ENCODE measurements at regions not wholly inside any gene's neighbourhood (a gene's known extent, or its start where the extent isn't known, plus 50 kb on each side); places are given as distances from the start of the nearest gene placed in this dataset.

- DNase-seq (ENCODE audit: insufficient read length, low spot score) (no peak), FAIRE-seq (no peak)
- TF ChIP-seq PAX5 (IDR thresholded peaks at IDR 0.05; ENCODE audit: insufficient read depth, low read length, severe bottlenecking) (no peak), POLR2AphosphoS5 (IDR thresholded peaks at IDR 0.05; ENCODE audit: low read depth, low read length) (no peak), SPI1 (IDR thresholded peaks at IDR 0.05; ENCODE audit: low read depth, low read length) (no peak), POU2F2 (IDR thresholded peaks at IDR 0.05; ENCODE audit: low read depth, low read length) (no peak), POLR2A (IDR thresholded peaks at IDR 0.05; ENCODE audit: low read depth, low read length) (no peak), TAF1 (IDR thresholded peaks at IDR 0.05; ENCODE audit: low read depth, low read length) (no peak)
Observed at GRCh38 chr18:56217406-56217805, 421.0 kb downstream of the TXNL1 start.

GRCh38 chr18:56214706-56215105, 423.7 kb downstream of the TXNL1 start:
- DNase-seq (ENCODE audit: insufficient read length, low spot score) (no peak), FAIRE-seq (no peak)
- TF ChIP-seq TAF1 (IDR thresholded peaks at IDR 0.05; ENCODE audit: low read depth, low read length) (no peak), PAX5 (IDR thresholded peaks at IDR 0.05; ENCODE audit: insufficient read depth, low read length, severe bottlenecking) (no peak), SPI1 (IDR thresholded peaks at IDR 0.05; ENCODE audit: low read depth, low read length) (no peak), POU2F2 (IDR thresholded peaks at IDR 0.05; ENCODE audit: low read depth, low read length) (no peak), POLR2A (IDR thresholded peaks at IDR 0.05; ENCODE audit: low read depth, low read length) (no peak), POLR2AphosphoS5 (IDR thresholded peaks at IDR 0.05; ENCODE audit: low read depth, low read length) (no peak)

GRCh38 chr18:56210520-56210919, 427.9 kb downstream of the TXNL1 start:
- FAIRE-seq (no peak), DNase-seq (ENCODE audit: insufficient read length, low spot score) (no peak)
- TF ChIP-seq POU2F2 (IDR thresholded peaks at IDR 0.05; ENCODE audit: low read depth, low read length) (no peak), POLR2A (IDR thresholded peaks at IDR 0.05; ENCODE audit: low read depth, low read length) (no peak), PAX5 (IDR thresholded peaks at IDR 0.05; ENCODE audit: insufficient read depth, low read length, severe bottlenecking) (no peak), TAF1 (IDR thresholded peaks at IDR 0.05; ENCODE audit: low read depth, low read length) (no peak), POLR2AphosphoS5 (IDR thresholded peaks at IDR 0.05; ENCODE audit: low read depth, low read length) (no peak), SPI1 (IDR thresholded peaks at IDR 0.05; ENCODE audit: low read depth, low read length) (no peak)

GRCh38 chr18:56207989-56208388, 430.4 kb downstream of the TXNL1 start:
- DNase-seq (ENCODE audit: insufficient read length, low spot score) (no peak), FAIRE-seq (no peak)
- TF ChIP-seq SPI1 (IDR thresholded peaks at IDR 0.05; ENCODE audit: low read depth, low read length) (no peak), POLR2AphosphoS5 (IDR thresholded peaks at IDR 0.05; ENCODE audit: low read depth, low read length) (no peak), POLR2A (IDR thresholded peaks at IDR 0.05; ENCODE audit: low read depth, low read length) (no peak), TAF1 (IDR thresholded peaks at IDR 0.05; ENCODE audit: low read depth, low read length) (no peak), PAX5 (IDR thresholded peaks at IDR 0.05; ENCODE audit: insufficient read depth, low read length, severe bottlenecking) (no peak), POU2F2 (IDR thresholded peaks at IDR 0.05; ENCODE audit: low read depth, low read length) (no peak)

GRCh38 chr18:56204052-56204451, 434.3 kb downstream of the TXNL1 start:
- no peak for FAIRE-seq
- TF ChIP-seq TAF1 (IDR thresholded peaks at IDR 0.05; ENCODE audit: low read depth, low read length) (no peak), POU2F2 (IDR thresholded peaks at IDR 0.05; ENCODE audit: low read depth, low read length) (no peak), POLR2AphosphoS5 (IDR thresholded peaks at IDR 0.05; ENCODE audit: low read depth, low read length) (no peak), PAX5 (IDR thresholded peaks at IDR 0.05; ENCODE audit: insufficient read depth, low read length, severe bottlenecking) (no peak), SPI1 (IDR thresholded peaks at IDR 0.05; ENCODE audit: low read depth, low read length) (no peak), POLR2A (IDR thresholded peaks at IDR 0.05; ENCODE audit: low read depth, low read length) (no peak)

GRCh38 chr18:56202678-56203077, 435.7 kb downstream of the TXNL1 start:
- no peak for TF ChIP-seq SPI1 (IDR thresholded peaks at IDR 0.05; ENCODE audit: low read depth, low read length)
- no peak for TF ChIP-seq TAF1 (IDR thresholded peaks at IDR 0.05; ENCODE audit: low read depth, low read length)
- no peak for TF ChIP-seq POLR2A (IDR thresholded peaks at IDR 0.05; ENCODE audit: low read depth, low read length)
- TF ChIP-seq PAX5 (IDR thresholded peaks at IDR 0.05; ENCODE audit: insufficient read depth, low read length, severe bottlenecking): no peak
- no peak for TF ChIP-seq POU2F2 (IDR thresholded peaks at IDR 0.05; ENCODE audit: low read depth, low read length)
- no peak for TF ChIP-seq POLR2AphosphoS5 (IDR thresholded peaks at IDR 0.05; ENCODE audit: low read depth, low read length)
- no peak for FAIRE-seq
- DNase-seq (ENCODE audit: insufficient read length, low spot score): no peak

More at GRCh38 chr18:56204052-56204451, 434.3 kb downstream of the TXNL1 start:
- DNase-seq (ENCODE audit: insufficient read length, low spot score): no peak

- FAIRE-seq: no peak
- no peak for TF ChIP-seq POLR2AphosphoS5 (IDR thresholded peaks at IDR 0.05; ENCODE audit: low read depth, low read length)
- no peak for TF ChIP-seq SPI1 (IDR thresholded peaks at IDR 0.05; ENCODE audit: low read depth, low read length)
- no peak for TF ChIP-seq TAF1 (IDR thresholded peaks at IDR 0.05; ENCODE audit: low read depth, low read length)
- DNase-seq (ENCODE audit: insufficient read length, low spot score): no peak
Observed at GRCh38 chr18:56200381-56200911, 437.9 kb downstream of the TXNL1 start.

GRCh38 chr18:56199580-56200330, 438.6 kb downstream of the TXNL1 start:
- DNase-seq (ENCODE audit: insufficient read length, low spot score): no peak
- FAIRE-seq: no peak
- TF ChIP-seq POU2F2 (IDR thresholded peaks at IDR 0.05; ENCODE audit: low read depth, low read length) (no peak), PAX5 (IDR thresholded peaks at IDR 0.05; ENCODE audit: insufficient read depth, low read length, severe bottlenecking) (no peak)

- FAIRE-seq (peak; percentile 64), DNase-seq (ENCODE audit: insufficient read length, low spot score) (no peak)
- TF ChIP-seq TAF1 (IDR thresholded peaks at IDR 0.05; ENCODE audit: low read depth, low read length) (no peak), PAX5 (IDR thresholded peaks at IDR 0.05; ENCODE audit: insufficient read depth, low read length, severe bottlenecking) (no peak), SPI1 (IDR thresholded peaks at IDR 0.05; ENCODE audit: low read depth, low read length) (no peak), POLR2AphosphoS5 (IDR thresholded peaks at IDR 0.05; ENCODE audit: low read depth, low read length) (no peak), POU2F2 (IDR thresholded peaks at IDR 0.05; ENCODE audit: low read depth, low read length) (no peak), POLR2A (IDR thresholded peaks at IDR 0.05; ENCODE audit: low read depth, low read length) (no peak)
Observed at GRCh38 chr18:56197241-56197859, 441.0 kb downstream of the TXNL1 start.

All from GM12891 (cell line).